Body of pancreas (tissue), 4 donors: ENCODE measurements at regions not wholly inside any gene's neighbourhood (a gene's known extent, or its start where the extent isn't known, plus 50 kb on each side); places are given as distances from the start of the nearest gene placed in this dataset.

ENCODE experiments used
- ATAC-seq: fragments of 150-250 bp; one replicate; pipeline ENCODE4 v1.9.1; 2016
- DNase-seq, 4 donors: peaks; one replicate each; pipeline ENCODE4 v3.0.0-alpha.2; 2019
- H3K27ac ChIP-seq, 4 donors: fragments of 200-600 bp; sonication (generic); 1 replicate in 3 of 4; 2 replicates in 1 of 4; pipeline versions ENCODE4 v1.5.1 to v1.6.1; 2016 to 2019; ENCODE audit warnings: mild to moderate bottlenecking in 1 of 4, mixed read lengths in 1 of 4, moderate library complexity in 1 of 4
- H3K27me3 ChIP-seq, 2 donors: fragments of 200-600 bp; sonication (generic); one replicate each; pipeline ENCODE4 v1.6.0; 2016; ENCODE audit warnings: mild to moderate bottlenecking in 1 of 2
- H3K36me3 ChIP-seq, 2 donors: fragments of 200-600 bp; sonication (generic); replicated peaks in 1 of 2; 2 replicates each; pipeline ENCODE4 v1.5.1; 2016; ENCODE audit warnings: low read depth in 2 of 2; ENCODE audit not compliant: insufficient read depth in 1 of 2
- H3K4me1 ChIP-seq: fragments of 200-600 bp; sonication (generic); one replicate; pipeline ENCODE4 v1.6.0; 2016
- H3K4me3 ChIP-seq, 2 donors: fragments of 200-600 bp; sonication (generic); 1 replicate in 1 of 2; 2 replicates in 1 of 2; pipeline ENCODE4 v1.5.1; 2016 to 2019
- H3K9me3 ChIP-seq, 3 donors: fragments of 200-600 bp; sonication (generic); 1 replicate in 2 of 3; 2 replicates in 1 of 3; pipeline ENCODE4 v1.5.1; 2016
- CTCF ChIP-seq, 7 experiments: fragments of 450-650 bp in 4 of 7; fragments of 200-600 bp in 3 of 7; sonication (generic) in 3 of 7; IDR thresholded peaks; one replicate each; pipeline ENCODE4 v1.5.1; 2016 to 2019; ENCODE audit warnings: antibody characterized with exemption in 7 of 7
- POLR2A ChIP-seq, 3 donors: fragments of 450-650 bp; IDR thresholded peaks; one replicate each; pipeline ENCODE4 v1.6.1; 2016; ENCODE audit warnings: antibody characterized with exemption in 3 of 3, mild to moderate bottlenecking in 2 of 3
- WGBS, 2 donors: methylation state at CpG; one replicate each; pipeline ENCODE4 v1.1.5; 2017; 5-methylcytosine and 5-hydroxymethylcytosine counted together
- intact Hi-C: fragments of 100-400 bp; cut with DNase I; formaldehyde crosslinking; loops from one replicate; pipeline ENCODE4 v1.15.1; 2023

GRCh38 chr6:130575557-130575956 is 209.7 kb downstream of the TMEM200A start:
- TF ChIP-seq CTCF (IDR thresholded peaks at IDR 0.05) (no peak), POLR2A (IDR thresholded peaks at IDR 0.05) (no peak)
- ATAC-seq (no peak), DNase-seq (no peak)
- no peaks in the 10 kb centered on the region for H3K36me3 ChIP-seq
- 54 to 60% methylated on average over 3 of the region's 3 CpGs for WGBS, 2 donors
- H3K27ac ChIP-seq, result no peak overlapping the region
- H3K9me3 ChIP-seq, result no peaks in the 10 kb centered on the region
- H3K4me1 ChIP-seq, result no peaks in the 10 kb centered on the region
- intact Hi-C loops, result no loop called here
- no peak overlapping the region for H3K4me3 ChIP-seq
- no peaks in the 10 kb centered on the region for H3K27me3 ChIP-seq

GRCh38 chr6:130575971-130576370 is 210.2 kb downstream of the TMEM200A start:
- intact Hi-C loops, result no loop called here
- ATAC-seq (no peak), DNase-seq (no peak)
- no peaks in the 10 kb centered on the region for H3K4me1 ChIP-seq
- no peaks in the 10 kb centered on the region for H3K36me3 ChIP-seq
- no peak for TF ChIP-seq CTCF (IDR thresholded peaks at IDR 0.05)
- TF ChIP-seq POLR2A (IDR thresholded peaks at IDR 0.05), result no peak
- H3K9me3 ChIP-seq, result no peaks in the 10 kb centered on the region
- H3K27ac ChIP-seq, result no peak overlapping the region
- no peak overlapping the region for H3K4me3 ChIP-seq
- 14 to 23% methylated on average over 2 of the region's 2 CpGs for WGBS, 2 donors
- H3K27me3 ChIP-seq, result no peaks in the 10 kb centered on the region

GRCh38 chr6:130577178-130577919 is 211.5 kb downstream of the TMEM200A start:
- ATAC-seq (no peak), DNase-seq (no peak)
- no peaks in the 10 kb centered on the region for H3K9me3 ChIP-seq
- no peak overlapping the region for H3K4me3 ChIP-seq
- H3K27me3 ChIP-seq, result no peaks in the 10 kb centered on the region
- intact Hi-C loops, result no loop called here
- WGBS, 2 donors, result 41 to 49% methylated on average over 7 to 8 of the region's 8 CpGs
- no peak for TF ChIP-seq CTCF (IDR thresholded peaks at IDR 0.05)
- TF ChIP-seq POLR2A (IDR thresholded peaks at IDR 0.05), result no peak
- no peaks in the 10 kb centered on the region for H3K36me3 ChIP-seq
- H3K27ac ChIP-seq, result no peak overlapping the region
- H3K4me1 ChIP-seq, result no peaks in the 10 kb centered on the region

- no peak overlapping the region for H3K27ac ChIP-seq
- no peaks in the 10 kb centered on the region for H3K4me1 ChIP-seq
- WGBS, 2 donors, result 37 to 52% methylated on average over 3 of the region's 3 CpGs
- H3K9me3 ChIP-seq, result no peaks in the 10 kb centered on the region
- DNase-seq, result no peak
- H3K36me3 ChIP-seq, result no peaks in the 10 kb centered on the region
- intact Hi-C loops, result no loop called here
- H3K27me3 ChIP-seq, result no peaks in the 10 kb centered on the region
- no peak for TF ChIP-seq POLR2A (IDR thresholded peaks at IDR 0.05)
- TF ChIP-seq CTCF (IDR thresholded peaks at IDR 0.05), result no peak
- no peak overlapping the region for H3K4me3 ChIP-seq
- no peak for ATAC-seq
Observed at GRCh38 chr6:130578713-130579112, 212.9 kb downstream of the TMEM200A start.

GRCh38 chr6:130583268-130583667 is 217.5 kb downstream of the TMEM200A start:
- intact Hi-C loops, result no loop called here
- no peaks in the 10 kb centered on the region for H3K4me1 ChIP-seq
- H3K27me3 ChIP-seq, result no peaks in the 10 kb centered on the region
- TF ChIP-seq CTCF (IDR thresholded peaks at IDR 0.05) (no peak), POLR2A (IDR thresholded peaks at IDR 0.05) (no peak)
- H3K4me3 ChIP-seq, result no peak overlapping the region
- DNase-seq (peak in 1 of 4 donors; percentile 6), ATAC-seq (no peak)
- H3K27ac ChIP-seq, result no peak overlapping the region
- 72 to 76% methylated on average over 11 of the region's 11 CpGs for WGBS, 2 donors
- no peaks in the 10 kb centered on the region for H3K36me3 ChIP-seq
- no peaks in the 10 kb centered on the region for H3K9me3 ChIP-seq
